H1 (cell line): ENCODE measurements at regions not wholly inside any gene's neighbourhood (a gene's known extent, or its start where the extent isn't known, plus 50 kb on each side); places are given as distances from the start of the nearest gene placed in this dataset.

Experiments used
- CHD7 ChIP-seq: fragments of 300-600 bp; sonication (generic); IDR thresholded peaks from 2 replicates; pipeline ENCODE4 v1.7.1; 2012; ENCODE audit warnings: low read length, moderate library complexity, mild to moderate bottlenecking, inconsistent platforms; ENCODE audit not compliant: insufficient replicate concordance
- CTBP2 ChIP-seq: IDR thresholded peaks from 2 replicates; pipeline ENCODE4 v1.7.0; 2011; ENCODE audit warnings: borderline replicate concordance, mild to moderate bottlenecking, moderate library complexity, mixed read lengths, low read length; ENCODE audit not compliant: insufficient read depth, insufficient read length
- GABPA ChIP-seq: IDR thresholded peaks from 2 replicates; pipeline ENCODE4 v1.6.1; 2011; ENCODE audit warnings: mild to moderate bottlenecking, low read length, moderate library complexity, borderline replicate concordance; ENCODE audit not compliant: insufficient read depth
- MAFK ChIP-seq: IDR thresholded peaks from 2 replicates; pipeline ENCODE4 v1.6.1; 2012; ENCODE audit warnings: low read depth, mild to moderate bottlenecking, improper control_type of control experiment, low read length
- POU5F1 ChIP-seq: IDR thresholded peaks from 2 replicates; pipeline ENCODE4 v1.6.1; 2011; ENCODE audit warnings: low read depth, mild to moderate bottlenecking, low read length, moderate library complexity
- RBBP5 ChIP-seq: IDR thresholded peaks from 2 replicates; pipeline ENCODE4 v1.7.1; 2012; ENCODE audit warnings: low read depth, mild to moderate bottlenecking, inconsistent platforms, low read length, moderate library complexity, borderline replicate concordance
- RNF2 ChIP-seq: fragments of 200-900, 300-1000 bp; sonication (generic); IDR thresholded peaks from 2 replicates; pipeline ENCODE4 v1.7.1; 2016; ENCODE audit warnings: borderline replicate concordance, low read depth, mild to moderate bottlenecking, antibody characterized with exemption, low read length; ENCODE audit not compliant: poor library complexity, severe bottlenecking; ENCODE audit errors: missing control alignments
- SIX5 ChIP-seq: IDR thresholded peaks from 2 replicates; pipeline ENCODE4 v1.6.1; 2011; ENCODE audit warnings: mild to moderate bottlenecking, low read depth, low read length
- SP4 ChIP-seq: IDR thresholded peaks from 2 replicates; pipeline ENCODE4 v1.6.1; 2012; ENCODE audit warnings: low read length, inconsistent platforms
- TCF12 ChIP-seq: IDR thresholded peaks from 2 replicates; pipeline ENCODE4 v1.6.1; 2011; ENCODE audit warnings: low read depth, mild to moderate bottlenecking, low read length
- USF2 ChIP-seq: IDR thresholded peaks from 2 replicates; pipeline ENCODE4 v1.6.1; 2011; ENCODE audit warnings: low read length, improper control_type of control experiment

- TF ChIP-seq CHD7 = no peak
- no peak for TF ChIP-seq GABPA
- no peak for TF ChIP-seq POU5F1
- no peak for TF ChIP-seq CTBP2
- no peak for TF ChIP-seq MAFK
- no peak for TF ChIP-seq SP4
- TF ChIP-seq TCF12 = no peak
- no peak for TF ChIP-seq RNF2
- TF ChIP-seq SIX5 = no peak
- no peak for TF ChIP-seq USF2
- no peak for TF ChIP-seq RBBP5
Measured at GRCh38 chr9:24776226-24776625, 230.5 kb upstream of the IZUMO3 start (continued).
